ENCODE measurements at regions not wholly inside any gene's neighbourhood (a gene's known extent, or its start where the extent isn't known, plus 50 kb on each side); places are given as distances from the start of the nearest gene placed in this dataset.

DNA sequence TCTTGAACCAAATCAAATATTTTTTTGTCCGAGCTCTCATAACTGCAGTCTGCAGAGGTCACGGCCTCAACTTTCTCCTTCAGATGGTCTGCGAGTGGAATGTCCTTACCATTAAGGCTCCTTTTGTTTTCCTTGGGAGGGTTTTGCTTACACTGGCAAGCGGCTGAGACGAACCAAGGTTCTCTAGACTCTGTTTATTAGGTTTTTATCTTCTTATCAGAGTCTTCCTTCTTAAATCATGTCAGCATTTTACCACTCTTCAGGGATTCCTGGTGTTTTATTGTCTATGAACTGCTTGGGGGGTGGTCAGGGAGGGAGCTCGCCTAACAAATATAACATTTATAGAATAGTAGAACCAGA is 773.7 kb upstream of the NR2F2 start:
- TF ChIP-seq, protein P1, sequence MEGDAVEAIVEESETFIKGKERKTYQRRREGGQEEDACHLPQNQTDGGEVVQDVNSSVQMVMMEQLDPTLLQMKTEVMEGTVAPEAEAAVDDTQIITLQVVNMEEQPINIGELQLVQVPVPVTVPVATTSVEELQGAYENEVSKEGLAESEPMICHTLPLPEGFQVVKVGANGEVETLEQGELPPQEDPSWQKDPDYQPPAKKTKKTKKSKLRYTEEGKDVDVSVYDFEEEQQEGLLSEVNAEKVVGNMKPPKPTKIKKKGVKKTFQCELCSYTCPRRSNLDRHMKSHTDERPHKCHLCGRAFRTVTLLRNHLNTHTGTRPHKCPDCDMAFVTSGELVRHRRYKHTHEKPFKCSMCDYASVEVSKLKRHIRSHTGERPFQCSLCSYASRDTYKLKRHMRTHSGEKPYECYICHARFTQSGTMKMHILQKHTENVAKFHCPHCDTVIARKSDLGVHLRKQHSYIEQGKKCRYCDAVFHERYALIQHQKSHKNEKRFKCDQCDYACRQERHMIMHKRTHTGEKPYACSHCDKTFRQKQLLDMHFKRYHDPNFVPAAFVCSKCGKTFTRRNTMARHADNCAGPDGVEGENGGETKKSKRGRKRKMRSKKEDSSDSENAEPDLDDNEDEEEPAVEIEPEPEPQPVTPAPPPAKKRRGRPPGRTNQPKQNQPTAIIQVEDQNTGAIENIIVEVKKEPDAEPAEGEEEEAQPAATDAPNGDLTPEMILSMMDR (IDR thresholded peaks at IDR 0.05), result no peak
- TF ChIP-seq POLR2A (IDR thresholded peaks at IDR 0.05), result no peak

All from uterus (tissue), 2 donors.